Brain pericyte (primary cell): ENCODE measurements at regions not wholly inside any gene's neighbourhood (a gene's known extent, or its start where the extent isn't known, plus 50 kb on each side); places are given as distances from the start of the nearest gene placed in this dataset.
A peak's percentile ranks its signal among the peaks of the same experiment; 100 is the strongest.
"Not testable (repeated sequence)": the region's sequence is repeated elsewhere in the genome, so short reads cannot be mapped to it uniquely, and the experiment has no call there.

Experiments
- DNase-seq: peaks from one replicate; pipeline ENCODE4 v3.0.0-alpha.2; 2012; ENCODE audit warnings: low read depth, low spot score

- no peak for DNase-seq
These were observed 106.7 kb downstream of the LEPR start for GRCh38 chr1:65527190-65527589.

GRCh38 chr1:65527707-65528503 lies 107.4 kb downstream of the LEPR start:
- DNase-seq = no peak

GRCh38 chr1:65531972-65532570 lies 111.6 kb downstream of the LEPR start:
- no peak for DNase-seq

DNA sequence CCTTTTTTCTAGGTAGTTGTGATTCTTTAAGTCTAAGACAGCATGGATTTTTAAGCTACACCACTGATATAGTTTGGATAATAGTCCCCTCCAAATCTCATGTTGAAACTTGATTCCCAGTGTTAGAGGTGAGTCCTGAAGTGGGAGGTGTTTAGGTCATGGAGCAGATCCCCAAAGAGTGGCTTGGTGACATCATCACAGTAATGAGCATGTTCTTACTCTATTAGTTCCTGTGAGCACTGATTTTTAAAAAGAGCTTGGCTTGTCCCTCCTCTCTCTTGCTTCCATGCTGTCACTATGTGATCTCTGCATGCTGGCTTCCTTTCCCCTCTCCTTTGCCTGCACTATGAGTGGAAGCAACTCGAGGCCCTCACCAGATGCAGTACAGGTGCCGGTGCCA lies 115.5 kb downstream of the LEPR start:
- DNase-seq = no peak

GRCh38 chr1:65538086-65538485 lies 117.6 kb downstream of the LEPR start:
- no peak for DNase-seq

GRCh38 chr1:65538664-65539063 lies 118.2 kb downstream of the LEPR start:
- DNase-seq = no peak

GRCh38 chr1:65539266-65540131 lies 119.0 kb downstream of the LEPR start:
- no peak for DNase-seq

GRCh38 chr1:65541161-65541560 lies 120.7 kb downstream of the LEPR start:
- no peak for DNase-seq

- no peak for DNase-seq
These were observed 121.4 kb downstream of the LEPR start for GRCh38 chr1:65541865-65542264.

DNA sequence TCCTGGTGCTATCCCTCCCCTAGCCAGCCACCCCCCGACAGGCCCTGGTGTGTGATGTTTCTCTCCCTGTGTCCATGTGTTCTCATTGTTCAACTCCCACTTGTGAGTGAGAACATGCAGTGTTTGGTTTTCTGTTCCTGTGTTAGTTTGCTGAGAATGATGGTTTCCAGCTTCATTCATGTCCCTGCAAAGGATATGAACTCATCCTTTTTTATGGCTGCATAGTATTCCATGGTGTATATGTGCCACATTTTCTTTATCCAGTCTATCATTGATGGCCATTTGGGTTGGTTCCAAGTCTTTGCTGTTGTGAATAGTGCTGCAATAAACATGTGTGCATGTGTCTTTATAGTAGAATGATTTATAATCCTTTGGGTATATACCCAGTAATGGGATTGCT lies 122.1 kb downstream of the LEPR start:
- not testable (repeated sequence) for DNase-seq

DNA sequence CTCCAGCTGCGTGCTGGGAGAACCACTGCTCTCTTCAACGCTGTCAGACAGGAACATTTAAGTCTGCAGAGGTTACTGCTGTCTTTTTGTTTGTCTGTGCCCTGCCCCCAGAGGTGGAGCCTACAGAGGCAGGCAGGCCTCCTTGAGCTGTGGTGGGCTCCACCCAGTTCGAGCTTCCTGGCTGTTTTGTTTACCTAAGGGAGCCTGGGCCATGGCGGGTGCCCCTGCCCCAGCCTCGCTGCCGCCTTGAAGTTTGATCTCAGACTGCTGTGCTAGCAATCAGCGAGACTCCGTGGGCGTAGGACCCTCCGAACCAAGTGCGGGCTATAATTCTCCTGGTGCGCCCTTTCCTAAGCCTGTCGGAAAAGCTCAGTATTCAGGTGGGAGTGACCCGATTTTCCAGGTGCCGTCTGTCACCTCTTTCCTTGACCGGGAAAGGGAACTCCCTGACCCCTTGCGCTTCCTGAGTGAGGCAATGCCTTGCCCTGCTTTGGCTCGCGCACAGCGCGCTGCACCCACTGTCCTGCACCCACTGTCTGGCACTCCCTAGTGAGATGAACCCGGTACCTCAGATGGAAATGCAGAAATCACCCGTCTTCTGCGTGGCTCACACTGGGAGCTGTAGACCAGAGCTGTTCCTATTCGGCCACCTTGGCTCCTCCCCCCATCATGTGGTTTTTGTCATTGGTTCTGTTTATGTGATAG lies 130.0 kb downstream of the LEPR start:
- DNase-seq = not testable (repeated sequence)

DNA sequence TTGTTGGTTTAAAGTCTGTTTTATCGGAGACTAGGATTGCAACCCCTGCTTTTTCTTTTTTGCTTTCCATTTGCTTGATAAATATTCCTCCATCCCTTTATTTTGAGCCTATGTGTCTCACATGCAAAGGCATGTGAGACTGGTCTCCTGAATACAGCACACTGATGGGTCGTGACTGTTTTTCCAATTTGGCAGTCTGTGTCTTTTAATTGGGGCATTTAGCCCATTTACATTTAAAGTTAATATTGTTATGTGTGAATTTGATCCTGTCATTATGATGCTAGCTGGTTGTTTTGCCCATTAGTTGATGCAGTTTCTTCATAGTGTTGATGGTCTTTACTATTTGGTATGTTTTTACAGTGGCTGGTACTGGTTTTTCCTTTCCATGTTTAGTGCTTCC lies 132.0 kb downstream of the LEPR start:
- DNase-seq = not testable (repeated sequence)

DNA sequence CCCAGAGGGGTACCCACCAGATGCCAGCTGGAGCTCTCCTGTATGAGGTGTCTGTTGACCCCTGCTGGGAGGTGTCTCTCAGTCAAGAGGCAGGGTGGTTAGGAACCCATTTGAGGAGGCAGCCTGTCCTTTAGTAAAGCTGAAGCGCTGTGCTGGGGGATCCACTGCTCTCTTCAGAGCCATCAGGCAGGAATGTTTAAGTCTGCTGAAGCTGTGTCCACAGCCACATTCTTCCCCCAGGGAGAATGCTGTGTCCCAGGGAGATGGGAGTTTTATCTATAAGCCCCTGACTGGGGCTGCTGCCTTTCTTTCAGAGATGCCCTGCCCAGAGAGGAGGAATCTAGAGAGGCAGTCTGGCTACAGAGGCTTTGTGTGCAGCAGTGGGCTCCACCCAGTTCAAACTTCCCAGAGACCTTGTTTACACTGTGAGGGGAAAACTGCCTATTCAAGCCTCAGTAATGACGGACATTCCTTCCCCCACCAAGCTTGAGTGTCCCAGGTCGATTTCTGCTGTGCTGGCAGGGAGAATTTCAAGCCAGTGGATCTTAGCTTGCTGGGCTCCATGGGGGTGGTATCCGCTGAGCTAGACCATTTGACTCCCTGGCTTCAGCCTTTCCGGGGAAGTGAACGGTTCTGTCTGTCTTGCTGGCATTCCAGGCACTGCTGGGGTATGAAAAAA lies 133.8 kb downstream of the LEPR start:
- peak; percentile 3 for DNase-seq

DNA sequence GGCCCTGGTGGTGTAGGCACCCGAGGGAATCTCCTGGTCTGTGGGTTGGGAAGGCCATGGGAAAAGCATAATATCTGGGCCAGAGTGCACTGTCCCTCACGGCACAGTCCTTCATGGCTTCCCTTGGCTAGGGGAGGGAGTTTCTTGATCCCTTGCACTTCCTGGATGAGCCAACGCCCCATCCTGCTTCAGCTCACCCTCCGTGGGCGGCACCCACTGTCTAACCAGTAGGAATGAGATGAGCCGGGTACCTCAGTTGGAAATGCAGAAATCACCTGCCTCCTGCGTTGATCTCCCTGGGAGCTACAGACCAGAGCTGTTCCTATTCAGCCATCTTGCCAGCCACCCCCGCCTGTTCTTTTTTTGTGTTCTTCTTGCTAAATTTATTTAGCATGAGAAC lies 134.4 kb downstream of the LEPR start:
- DNase-seq = no peak

DNA sequence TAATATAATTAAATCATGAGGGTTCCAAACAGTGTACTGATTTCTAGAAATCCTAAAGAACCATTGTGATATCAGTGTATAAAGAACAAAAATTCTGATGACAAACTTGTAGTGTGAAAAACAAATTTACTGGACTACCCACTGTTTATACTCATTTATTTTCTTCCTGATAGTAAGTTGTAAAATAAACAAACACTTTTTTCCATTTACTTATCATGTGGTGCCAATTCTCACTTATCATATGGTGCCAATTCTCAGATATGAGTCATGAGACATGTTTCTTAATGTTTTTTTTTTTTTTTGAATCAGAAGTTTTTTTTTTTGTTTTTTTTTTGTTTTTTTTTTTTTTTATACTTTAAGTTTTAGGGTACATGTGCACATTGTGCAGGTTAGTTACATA lies 137.7 kb downstream of the LEPR start:
- no peak for DNase-seq

DNA sequence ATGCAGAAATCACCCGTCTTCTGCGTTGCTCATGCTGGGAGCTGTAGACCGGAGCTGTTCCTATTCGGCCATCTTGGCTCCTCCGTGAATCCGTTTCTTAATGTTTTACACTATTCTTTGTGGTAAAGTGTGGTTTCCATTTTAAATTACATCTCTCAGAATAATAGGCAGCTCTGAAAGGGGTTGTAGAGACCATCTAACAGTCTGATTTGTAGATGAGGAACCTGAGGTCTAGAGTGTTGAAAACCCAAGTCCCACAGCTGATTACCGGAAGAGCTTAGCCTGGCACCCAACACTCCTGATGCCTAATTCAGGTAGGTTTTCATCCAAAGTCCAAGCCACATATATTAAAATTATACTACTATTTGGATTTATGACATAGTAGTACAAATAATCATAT lies 144.0 kb downstream of the LEPR start:
- no peak for DNase-seq

DNA sequence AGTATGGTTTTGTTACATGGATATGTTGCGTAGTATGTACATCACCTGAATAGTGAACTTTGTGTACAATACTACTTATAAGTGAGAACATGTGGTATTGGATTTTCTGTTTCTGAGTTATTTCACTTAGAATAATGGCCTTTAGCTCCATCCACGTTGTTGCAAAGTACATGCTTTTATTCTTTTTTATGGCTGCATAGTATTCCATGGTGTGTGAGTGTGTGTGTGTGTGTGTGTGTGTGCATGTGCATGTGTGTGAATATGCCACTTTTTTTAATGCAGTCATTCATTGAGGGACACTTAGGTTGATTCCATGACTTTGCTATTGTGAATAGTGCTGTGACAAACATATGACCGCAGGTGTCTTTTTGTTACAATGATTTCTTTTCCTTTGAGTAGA lies 147.8 kb downstream of the LEPR start:
- DNase-seq = no peak

- DNase-seq = no peak
These were observed 152.4 kb downstream of the LEPR start for GRCh38 chr1:65572701-65573421.

DNA sequence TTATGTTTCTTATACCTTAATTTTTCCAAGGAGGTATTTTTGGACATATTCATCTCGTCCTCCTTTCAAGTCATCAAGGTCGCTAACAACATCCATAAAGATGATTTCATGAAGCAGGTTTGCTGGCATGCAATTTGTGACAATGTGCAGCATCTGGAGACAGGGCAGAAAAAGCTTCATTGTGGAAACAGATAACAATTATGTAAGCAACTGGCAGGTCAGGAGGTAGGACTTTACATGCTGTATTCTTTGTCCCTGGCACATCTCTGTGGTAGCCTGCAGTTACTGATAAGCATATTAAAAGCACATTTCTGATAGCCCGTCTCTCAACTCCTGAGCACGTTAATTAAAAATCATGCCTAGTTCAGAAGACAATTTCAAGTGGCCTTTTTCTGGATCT lies 156.8 kb downstream of the LEPR start:
- DNase-seq = no peak

DNA sequence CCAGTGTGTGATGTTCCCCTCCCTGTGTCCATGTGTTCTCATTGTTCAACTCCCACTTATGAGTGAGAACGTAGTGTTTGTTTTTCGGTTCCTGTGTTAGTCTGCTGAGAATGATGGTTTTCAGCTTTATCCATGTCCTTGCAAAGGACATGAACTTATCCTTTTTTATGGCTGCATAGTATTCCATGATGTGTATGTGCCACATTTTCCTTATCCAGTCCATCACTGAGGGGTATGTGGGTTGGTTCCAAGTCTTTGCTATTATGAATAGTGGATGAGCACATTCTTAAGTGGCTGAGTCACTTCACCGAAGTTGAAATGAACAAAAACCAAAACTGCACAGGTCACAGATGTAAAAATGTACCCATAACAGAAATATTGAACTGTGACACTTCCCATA lies 157.5 kb downstream of the LEPR start:
- not testable (repeated sequence) for DNase-seq

DNA sequence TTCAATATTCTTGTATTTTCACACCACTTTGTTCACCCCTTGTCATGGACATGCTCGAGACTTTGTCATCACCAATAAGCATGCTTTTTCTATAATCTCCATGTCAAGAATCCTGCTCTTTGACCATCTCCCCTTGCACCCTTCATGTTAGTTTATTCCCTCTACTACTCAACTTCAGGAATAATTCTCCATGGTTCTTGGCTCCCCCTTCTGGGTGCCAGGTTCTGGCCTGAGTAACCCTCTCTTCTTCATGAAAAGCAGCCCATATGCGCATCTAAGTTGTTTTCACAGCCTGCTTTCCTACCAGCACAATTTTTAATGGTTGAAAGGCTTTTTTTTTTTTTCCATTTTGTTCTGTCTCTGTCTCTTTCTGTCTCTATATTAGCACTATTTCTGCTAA lies 160.7 kb downstream of the LEPR start:
- no peak for DNase-seq
